GM18505 (cell line): ENCODE measurements at regions not wholly inside any gene's neighbourhood (a gene's known extent, or its start where the extent isn't known, plus 50 kb on each side); places are given as distances from the start of the nearest gene placed in this dataset.

Experiments
- ATAC-seq: cut with Tn5 transposase; IDR thresholded peaks from one replicate; pipeline ENCODE4 v1.9.1; 2021; ENCODE audit not compliant: unreplicated experiment
- POLR2A ChIP-seq: IDR thresholded peaks from 4 replicates; pipeline ENCODE4 v1.6.1; 2011; ENCODE audit warnings: borderline replicate concordance; ENCODE audit not compliant: insufficient read depth, insufficient read length; ENCODE audit errors: extremely low read depth

DNA sequence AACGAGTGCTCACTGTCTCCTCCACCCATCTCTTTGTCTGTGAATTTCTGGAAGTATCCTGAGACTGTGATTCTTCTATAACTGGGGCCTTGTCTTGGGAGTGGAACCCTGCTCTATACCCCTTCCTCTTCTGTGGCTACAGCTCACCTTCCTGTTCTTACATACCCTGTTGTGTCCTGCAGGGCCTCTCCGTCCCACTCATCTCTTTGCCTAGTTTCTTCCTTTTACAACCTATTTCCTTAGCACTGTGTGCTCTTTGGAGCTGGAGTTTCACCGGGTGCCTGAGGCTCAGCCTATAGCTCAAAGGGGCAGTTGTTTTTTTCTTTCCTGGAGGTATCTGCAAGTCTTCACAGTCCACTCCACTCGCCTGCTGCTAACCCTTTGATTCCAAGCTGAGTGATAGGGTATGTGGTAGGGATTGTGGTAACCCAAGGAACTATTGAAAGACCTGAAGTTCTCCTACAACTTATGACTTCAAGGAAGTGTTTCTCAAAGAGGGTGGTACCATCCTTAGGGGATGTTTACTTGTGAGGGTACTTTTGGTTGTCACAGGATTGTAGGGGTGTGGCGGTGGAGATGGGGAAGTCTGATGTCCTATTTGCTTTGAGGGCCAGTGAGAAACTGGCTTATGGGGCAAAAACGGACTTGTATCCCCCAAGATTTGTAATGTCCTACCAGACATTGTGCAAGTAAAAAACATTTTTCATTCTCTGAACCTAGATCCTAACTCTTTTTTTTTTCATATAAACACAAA, 66.6 kb upstream of the ARL8B start:
- ATAC-seq = no peak
- no peak for TF ChIP-seq POLR2A

DNA sequence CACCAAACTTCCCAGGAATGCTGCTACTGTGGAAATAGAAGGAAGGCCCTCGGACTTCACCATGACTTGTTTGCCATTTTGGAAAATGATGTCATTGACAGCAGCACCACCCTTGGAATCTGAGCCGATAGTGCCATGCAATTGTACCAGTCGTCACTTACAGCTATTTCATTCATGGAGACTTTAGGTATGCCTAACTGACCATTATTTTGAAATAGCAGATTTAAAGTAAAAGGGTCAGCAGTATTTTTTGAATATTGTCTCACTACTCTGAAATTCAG, 66.0 kb upstream of the ARL8B start:
- no peak for TF ChIP-seq POLR2A
- no peak for ATAC-seq

DNA sequence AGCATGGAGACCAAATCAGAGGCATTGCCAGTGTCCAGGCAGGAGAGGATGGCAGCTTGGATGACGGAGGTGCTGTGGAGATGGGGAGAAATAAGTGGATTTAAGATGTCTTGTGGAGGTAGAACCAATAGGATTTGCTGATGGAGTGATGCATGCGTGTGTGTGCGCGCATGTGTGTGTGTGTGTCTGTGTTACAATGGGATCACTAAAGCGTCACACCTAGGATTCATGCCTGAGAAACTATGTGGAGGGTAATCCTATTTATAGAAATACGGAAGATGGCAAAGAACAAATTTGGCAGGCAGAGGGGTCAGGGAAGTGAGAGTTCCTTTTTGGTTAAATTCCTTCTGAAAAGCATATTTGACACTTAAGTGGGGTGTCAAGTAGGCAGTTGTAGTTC, 64.8 kb upstream of the ARL8B start:
- ATAC-seq = no peak
- no peak for TF ChIP-seq POLR2A

DNA sequence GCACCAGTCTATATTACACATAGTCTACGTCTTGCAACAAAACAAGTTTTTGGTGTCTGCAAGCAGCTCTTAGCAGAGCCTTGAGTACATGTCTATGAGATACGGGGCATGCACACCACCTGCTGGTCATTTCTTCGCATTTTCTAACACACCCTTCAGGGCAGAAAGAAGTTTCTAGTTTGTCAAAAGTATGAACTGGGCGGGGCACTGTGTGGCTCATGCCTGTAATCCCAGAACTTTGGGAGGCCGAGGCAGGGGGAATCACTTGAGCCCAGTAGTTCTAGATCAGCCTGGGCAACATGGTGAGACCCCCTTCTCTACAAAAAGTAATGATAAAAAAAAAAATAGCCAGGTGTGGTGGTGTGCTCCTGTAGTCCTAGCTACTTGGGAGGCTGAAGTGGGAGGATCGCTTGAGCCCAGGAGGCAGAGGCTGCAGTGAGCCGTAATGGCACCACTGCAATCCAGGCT, 64.2 kb upstream of the ARL8B start:
- TF ChIP-seq POLR2A = no peak
- peak; percentile 85 for ATAC-seq

DNA sequence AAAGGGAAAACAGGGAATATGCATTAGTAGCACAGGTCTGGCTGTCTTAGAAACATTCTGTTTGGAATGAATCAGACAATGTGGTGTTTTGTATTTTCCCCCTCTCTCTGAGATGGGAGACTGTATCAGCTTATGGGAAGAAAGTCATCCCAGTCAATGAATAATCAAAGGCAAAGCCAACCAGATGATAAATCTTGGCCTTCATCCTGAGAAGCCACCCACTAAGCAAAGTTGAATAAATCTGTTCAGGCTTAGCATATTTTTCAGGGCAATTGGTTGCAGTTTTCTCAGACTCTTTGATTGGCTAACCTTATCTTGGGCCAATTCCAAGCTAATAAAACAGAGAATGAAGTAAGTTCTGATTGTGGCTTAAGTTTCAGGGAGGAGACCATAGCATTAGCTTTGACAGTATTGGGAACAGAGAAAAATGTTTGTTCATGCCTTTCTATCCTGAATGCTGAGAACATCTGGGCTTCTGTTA, 63.6 kb upstream of the ARL8B start:
- TF ChIP-seq POLR2A = no peak
- no peak for ATAC-seq

DNA sequence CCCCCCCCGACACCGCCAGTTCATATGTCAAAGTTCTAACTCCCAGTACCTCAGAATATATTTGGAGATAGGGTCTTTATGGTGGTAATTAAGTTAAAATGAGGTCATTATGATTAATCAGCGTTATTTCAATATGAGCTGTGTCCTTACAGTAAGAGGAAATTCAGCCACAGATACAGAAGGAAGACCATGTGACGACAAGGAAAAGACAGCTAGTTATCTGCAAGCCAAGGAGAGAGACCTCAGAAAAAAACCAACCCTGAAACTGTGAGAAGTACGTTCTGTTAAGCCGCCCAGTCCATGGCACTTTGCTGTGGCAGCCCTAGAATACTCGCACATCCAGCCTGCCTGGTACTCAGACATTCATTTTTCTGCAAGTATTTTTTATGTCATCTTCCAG, 62.3 kb upstream of the ARL8B start:
- ATAC-seq = no peak
- TF ChIP-seq POLR2A = no peak

DNA sequence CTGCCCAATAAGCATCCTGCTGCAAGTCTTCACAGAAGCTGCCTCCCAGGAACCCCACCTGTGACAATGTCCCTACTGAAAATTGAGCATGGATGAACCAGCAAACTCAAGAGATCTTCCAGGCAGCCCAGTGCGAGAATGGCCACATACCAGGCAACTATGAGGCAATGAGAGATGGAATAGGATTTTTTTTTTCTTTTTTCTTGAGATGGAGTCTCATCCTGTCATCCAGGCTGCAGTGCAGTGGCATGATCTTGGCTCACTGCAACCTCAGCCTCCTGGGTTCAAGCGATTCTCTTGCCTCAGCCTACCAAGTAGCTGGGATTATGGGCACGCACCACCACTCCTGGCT, 60.9 kb upstream of the ARL8B start:
- no peak for ATAC-seq
- no peak for TF ChIP-seq POLR2A

DNA sequence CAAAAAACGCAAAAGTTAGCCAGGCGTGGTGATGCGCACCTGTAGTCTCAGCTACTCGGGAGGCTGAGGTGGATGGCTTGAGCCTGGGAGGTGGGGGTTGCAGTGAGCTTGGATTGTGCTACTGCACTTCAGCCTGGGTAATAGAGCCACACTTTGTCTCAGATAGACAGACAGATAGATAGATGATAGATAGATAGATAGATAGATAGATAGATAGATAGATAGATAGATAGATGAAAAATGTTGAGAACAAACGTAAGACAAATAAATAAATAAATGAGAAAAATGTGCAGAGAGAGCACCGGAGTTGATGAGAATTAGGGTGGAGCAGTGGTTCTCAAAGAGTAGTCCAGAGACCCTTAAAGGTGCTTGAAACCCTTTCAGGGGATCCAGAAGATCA, 58.4 kb upstream of the ARL8B start:
- TF ChIP-seq POLR2A = no peak
- ATAC-seq = no peak

DNA sequence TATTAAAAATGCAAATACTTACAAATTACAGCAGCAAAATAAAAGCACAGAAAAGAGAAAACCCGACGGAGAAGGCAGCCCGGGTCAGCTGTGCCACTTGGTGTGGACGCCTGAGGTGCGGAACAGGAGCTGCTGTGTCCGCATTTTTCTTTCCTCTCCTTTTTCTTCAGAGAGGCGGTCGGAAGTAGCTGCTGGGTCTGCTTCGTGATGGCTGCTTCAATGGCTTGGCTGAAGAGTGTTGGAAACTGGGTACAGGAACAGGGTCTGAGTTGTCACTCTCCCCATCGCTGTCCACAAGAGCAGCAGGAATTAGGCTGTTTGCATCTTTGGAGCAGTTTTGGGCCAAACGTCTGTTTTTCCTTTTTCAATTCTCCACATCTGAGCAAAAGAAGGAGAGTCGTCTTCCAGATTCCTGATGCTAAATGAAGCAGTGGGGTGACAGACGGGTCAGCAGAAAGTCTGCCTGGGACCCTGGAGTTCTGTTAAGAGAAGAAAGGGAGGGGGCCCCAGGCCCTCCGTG, 53.5 kb upstream of the ARL8B start:
- TF ChIP-seq POLR2A = no peak
- ATAC-seq = no peak

DNA sequence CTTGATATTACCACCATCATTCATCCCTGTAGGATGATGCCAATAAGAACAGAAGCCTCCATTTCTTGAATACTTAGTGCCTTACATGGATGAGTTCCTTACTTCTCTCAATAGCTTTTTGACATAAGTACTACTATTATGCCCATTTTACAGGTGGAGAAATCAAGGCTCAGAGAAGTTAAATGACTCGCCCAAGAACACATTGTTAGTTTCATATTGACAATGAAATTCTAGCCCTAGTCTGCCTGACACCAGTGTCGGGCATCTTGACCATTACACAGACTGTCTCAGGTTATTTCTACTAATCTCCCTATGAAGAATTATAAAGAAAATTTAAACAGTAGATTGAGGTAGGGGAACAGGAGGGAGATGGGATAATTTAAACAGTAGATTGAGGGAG, 52.5 kb upstream of the ARL8B start:
- no peak for ATAC-seq
- no peak for TF ChIP-seq POLR2A

DNA sequence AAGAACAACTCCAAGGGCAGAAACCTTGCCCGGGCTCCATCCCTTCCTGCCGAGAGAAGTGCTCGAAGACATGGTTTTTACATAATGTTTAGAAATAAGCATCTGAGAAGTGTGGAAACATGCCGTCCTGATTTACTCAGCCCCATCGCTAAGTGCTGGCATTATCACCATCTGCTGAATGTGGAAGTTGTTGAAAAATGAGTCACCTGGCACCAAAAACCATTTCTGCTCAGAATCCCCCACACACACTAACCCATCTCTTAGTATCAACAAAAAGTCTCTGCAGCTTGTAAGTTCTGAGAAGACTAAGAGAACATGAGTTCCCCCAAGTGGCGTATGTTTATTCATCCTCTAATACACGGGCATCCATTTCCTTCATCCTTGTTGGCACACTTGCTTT, 51.0 kb upstream of the ARL8B start:
- no peak for TF ChIP-seq POLR2A
- no peak for ATAC-seq

DNA sequence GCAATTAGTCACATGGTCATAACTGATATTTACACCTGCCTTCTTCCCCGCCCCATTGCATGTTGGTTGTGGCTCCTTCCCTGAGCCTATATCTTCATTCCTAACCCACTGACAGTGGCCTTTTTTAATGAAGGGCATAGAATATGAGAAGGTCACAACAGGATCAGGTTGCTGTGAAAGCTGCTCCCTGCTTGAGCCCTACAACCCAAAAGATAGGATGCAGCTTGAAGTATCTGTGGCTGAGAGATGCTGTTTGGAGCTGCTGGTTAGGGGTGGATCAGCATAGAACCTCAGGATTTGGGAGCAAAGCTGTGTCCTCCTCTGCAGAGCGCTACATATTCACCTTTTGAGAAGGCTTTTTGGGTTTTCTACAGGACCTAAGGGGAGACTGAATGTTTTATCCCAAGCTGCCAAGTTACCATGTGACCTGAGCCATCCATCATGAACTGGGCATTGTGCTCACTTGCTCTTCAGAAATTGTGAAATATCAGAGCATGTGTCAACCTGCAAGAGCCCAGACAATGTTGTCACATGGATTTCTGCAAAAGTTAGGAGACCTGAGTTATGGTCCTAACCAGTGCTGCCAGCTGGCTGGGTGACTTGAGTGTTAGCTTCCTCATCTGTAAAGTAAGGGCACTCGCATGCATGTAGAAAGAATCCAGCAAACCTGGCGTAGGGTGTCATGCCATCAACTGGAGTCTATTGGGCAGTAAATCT, 49.8 kb upstream of the ARL8B start:
- no peak for ATAC-seq
- TF ChIP-seq POLR2A = no peak
